NT2/D1 (cell line): ENCODE measurements at regions not wholly inside any gene's neighbourhood (a gene's known extent, or its start where the extent isn't known, plus 50 kb on each side); places are given as distances from the start of the nearest gene placed in this dataset.

ENCODE experiments used
- SUZ12 ChIP-seq: IDR thresholded peaks from 2 replicates; pipeline ENCODE4 v1.6.1; 2011; ENCODE audit not compliant: insufficient read length, insufficient read depth; ENCODE audit errors: extremely low read depth
- YY1 ChIP-seq: IDR thresholded peaks from 2 replicates; pipeline ENCODE4 v1.6.1; 2011; ENCODE audit not compliant: insufficient read length, insufficient read depth
- ZNF274 ChIP-seq: IDR thresholded peaks from 2 replicates; pipeline ENCODE4 v1.6.1; 2011; ENCODE audit warnings: mild to moderate bottlenecking, low read depth, low read length

DNA sequence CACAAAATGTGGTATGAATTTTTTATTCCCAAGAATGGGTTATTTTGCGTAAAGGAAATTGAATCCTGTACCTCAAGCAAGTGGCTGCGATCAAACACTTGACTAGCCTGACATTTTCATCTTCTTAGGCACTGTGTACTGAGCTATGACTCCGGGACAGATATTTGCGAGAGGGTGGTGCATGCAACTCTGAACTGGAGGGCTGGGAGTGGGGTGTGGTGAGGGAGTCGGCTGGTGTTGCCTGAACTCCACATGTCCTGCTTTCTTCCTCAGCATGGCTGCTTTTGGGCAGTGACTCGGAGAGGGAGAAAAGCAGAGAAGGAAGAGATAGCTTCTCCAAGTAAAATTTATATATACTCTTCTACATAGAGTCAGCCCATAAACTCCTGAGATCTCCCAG is 68.5 kb upstream of the GATB start:
- TF ChIP-seq SUZ12, result no peak
- no peak for TF ChIP-seq ZNF274
- TF ChIP-seq YY1, result no peak
